CD14-positive monocyte (primary cell): ENCODE measurements at regions not wholly inside any gene's neighbourhood (a gene's known extent, or its start where the extent isn't known, plus 50 kb on each side); places are given as distances from the start of the nearest gene placed in this dataset.

Experiments used
- DNase-seq, 3 donors: peaks; one replicate each; pipeline ENCODE4 v3.0.0-alpha.2; 2011 to 2022
- H2AFZ ChIP-seq: 2 replicates; pipeline ENCODE4 v1.6.0; 2012; ENCODE audit warnings: mild to moderate bottlenecking, low read depth, low read length, inconsistent platforms; ENCODE audit not compliant: insufficient read depth, poor library complexity, severe bottlenecking
- H3K27ac ChIP-seq, 2 donors: 1 replicate in 1 of 2; 2 replicates in 1 of 2; pipeline ENCODE4 v1.5.1; 2012 to 2013; ENCODE audit warnings: low read length in 2 of 2, control low read depth in 1 of 2, inconsistent platforms in 1 of 2, low read depth in 1 of 2, mild to moderate bottlenecking in 1 of 2
- H3K27me3 ChIP-seq, 2 donors: one replicate each; pipeline versions ENCODE4 v1.6.0 to v1.6.1; 2011 to 2013; ENCODE audit warnings: low read length in 2 of 2; ENCODE audit not compliant: control insufficient read depth in 2 of 2, insufficient read depth in 2 of 2
- H3K36me3 ChIP-seq, 2 donors: replicated peaks in 1 of 2; 1 replicate in 1 of 2; 2 replicates in 1 of 2; pipeline versions ENCODE4 v1.5.1 to v1.6.1; 2012 to 2013; ENCODE audit warnings: low read length in 2 of 2, control low read depth in 1 of 2, inconsistent platforms in 1 of 2, mild to moderate bottlenecking in 1 of 2; ENCODE audit not compliant: insufficient read depth in 2 of 2, control insufficient read depth in 1 of 2
- H3K4me1 ChIP-seq, 2 donors: 1 replicate in 1 of 2; 2 replicates in 1 of 2; pipeline versions ENCODE4 v1.5.1 to v1.6.1; 2012 to 2013; ENCODE audit warnings: low read length in 2 of 2, control low read depth in 1 of 2, inconsistent platforms in 1 of 2, mild to moderate bottlenecking in 1 of 2, moderate library complexity in 1 of 2; ENCODE audit not compliant: insufficient read depth in 2 of 2, control insufficient read depth in 1 of 2
- H3K4me2 ChIP-seq: replicated peaks from 2 replicates; pipeline ENCODE3; 2012; ENCODE audit warnings: low read length, moderate library complexity, mild to moderate bottlenecking; ENCODE audit not compliant: poor library complexity, severe bottlenecking; ENCODE audit errors: extremely low read depth
- H3K4me3 ChIP-seq, 3 experiments: fragments of 200-600 bp in 1 of 3; sonication (generic) in 1 of 3; replicated peaks in 1 of 3; 1 replicate in 2 of 3; 2 replicates in 1 of 3; pipeline ENCODE4 v1.5.1; 2011 to 2013; ENCODE audit warnings: low read length in 3 of 3, mild to moderate bottlenecking in 3 of 3, control low read depth in 2 of 3, low read depth in 2 of 3, inconsistent platforms in 1 of 3, moderate library complexity in 1 of 3
- H3K79me2 ChIP-seq: 2 replicates; pipeline ENCODE4 v1.6.0; 2012; ENCODE audit warnings: mild to moderate bottlenecking, control low read depth, inconsistent platforms, low read length, moderate library complexity; ENCODE audit not compliant: insufficient read depth
- H3K9ac ChIP-seq: 2 replicates; pipeline ENCODE4 v1.6.0; 2017; ENCODE audit warnings: low read length, mild to moderate bottlenecking; ENCODE audit not compliant: insufficient read depth, poor library complexity, severe bottlenecking
- H3K9me3 ChIP-seq, 2 donors: replicated peaks in 1 of 2; 1 replicate in 1 of 2; 2 replicates in 1 of 2; pipeline versions ENCODE4 v1.5.1 to v1.6.1; 2012 to 2013; ENCODE audit warnings: low read length in 2 of 2, control low read depth in 1 of 2; ENCODE audit not compliant: control insufficient read depth in 1 of 2, insufficient read depth in 1 of 2
- H4K20me1 ChIP-seq: 2 replicates; pipeline ENCODE4 v1.6.0; 2012; ENCODE audit warnings: mild to moderate bottlenecking, low read length, control low read depth, moderate library complexity; ENCODE audit not compliant: insufficient read depth
- H3K27ac Mint-ChIP-seq, 7 donors: one replicate each; pipeline ENCODE4 v1.8.0; 2020; ENCODE audit warnings: mild to moderate bottlenecking in 7 of 7, mixed read lengths in 7 of 7, moderate library complexity in 6 of 7, inconsistent platforms in 2 of 7
- H3K27me3 Mint-ChIP-seq, 3 donors: one replicate each; pipeline ENCODE4 v1.8.0; 2021 to 2022; ENCODE audit warnings: low read depth in 3 of 3, mild to moderate bottlenecking in 3 of 3, mixed read lengths in 3 of 3, moderate library complexity in 3 of 3, inconsistent platforms in 1 of 3
- H3K36me3 Mint-ChIP-seq, 2 donors: one replicate each; pipeline ENCODE4 v1.8.0; 2020; ENCODE audit warnings: mixed read lengths in 2 of 2, inconsistent platforms in 1 of 2, mild to moderate bottlenecking in 1 of 2
- H3K4me1 Mint-ChIP-seq: one replicate; pipeline ENCODE4 v1.8.0; 2020; ENCODE audit warnings: mild to moderate bottlenecking, mixed read lengths
- H3K4me3 Mint-ChIP-seq, 2 donors: one replicate each; pipeline ENCODE4 v1.8.0; 2020; ENCODE audit warnings: mild to moderate bottlenecking in 2 of 2, mixed read lengths in 2 of 2, moderate library complexity in 1 of 2
- H3K9me3 Mint-ChIP-seq, 7 donors: one replicate each; pipeline ENCODE4 v1.8.0; 2020 to 2022; ENCODE audit warnings: mixed read lengths in 7 of 7, mild to moderate bottlenecking in 6 of 7, moderate library complexity in 6 of 7, inconsistent platforms in 2 of 7
- WGBS: methylation state at CpG from one replicate; pipeline ENCODE4 v1.1.5; 2013; ENCODE audit warnings: missing lambda C conversion rate; ENCODE audit not compliant: insufficient coverage; 5-methylcytosine and 5-hydroxymethylcytosine counted together
- intact Hi-C, 2 donors: fragments of 100-400 bp; cut with micrococcal nuclease; formaldehyde crosslinking; loops; one replicate each; pipeline versions ENCODE4 v1.15.0 to v1.15.1; 2023
- TF ChIP-seq, protein P1 (sequence below): fragments of 200-600 bp; IDR thresholded peaks from one replicate; pipeline ENCODE4 v1.8.0; 2022; ENCODE audit warnings: antibody characterized with exemption, mild to moderate bottlenecking

DNA sequence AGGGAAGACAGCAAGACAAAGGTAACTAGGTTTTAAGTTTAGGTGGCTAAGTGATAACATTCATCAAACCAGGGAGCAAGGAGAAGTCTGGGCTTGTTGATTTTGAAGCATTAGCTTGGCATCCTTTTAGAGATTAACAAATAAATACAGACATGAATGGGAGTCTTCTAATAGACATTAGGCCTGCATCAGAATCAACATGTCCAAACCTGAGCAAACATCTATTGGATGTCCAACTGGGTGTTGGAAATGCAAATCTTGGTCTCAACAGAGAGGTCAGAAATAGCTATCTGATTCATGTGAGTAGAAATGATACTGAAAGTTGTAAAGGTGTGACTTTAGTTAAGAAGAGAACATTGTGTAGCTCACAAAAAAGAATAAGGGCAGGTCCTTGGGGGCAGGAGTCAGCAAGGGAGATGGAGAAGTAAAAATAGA, 85.5 kb upstream of the RND3 start:
- Histone ChIP-seq H3K36me3 (no peaks in the 10 kb centered on the region), H3K27ac (no peak overlapping the region), H3K4me2 (no peak overlapping the region), H3K4me1 (no peaks in the 10 kb centered on the region), H3K27me3 (no peaks in the 10 kb centered on the region), H3K9ac (no peak overlapping the region), H2AFZ (no peak overlapping the region), H3K79me2 (no peaks in the 10 kb centered on the region), H3K9me3 (peaks cover 6% of the 10 kb centered on the region in 2 donors), H4K20me1 (no peaks in the 10 kb centered on the region), H3K4me3 (no peak overlapping the region)
- Mint-ChIP-seq H3K36me3 (no peaks in the 10 kb centered on the region), H3K4me1 (no peaks in the 10 kb centered on the region), H3K9me3 (peaks cover 3 to 18% (median 10%) of the 10 kb centered on the region in 7 donors), H3K4me3 (no peak overlapping the region), H3K27ac (no peak overlapping the region), H3K27me3 (no peaks in the 10 kb centered on the region)
- no peak for DNase-seq
- intact Hi-C loops: no loop called here
- TF ChIP-seq, protein P1, sequence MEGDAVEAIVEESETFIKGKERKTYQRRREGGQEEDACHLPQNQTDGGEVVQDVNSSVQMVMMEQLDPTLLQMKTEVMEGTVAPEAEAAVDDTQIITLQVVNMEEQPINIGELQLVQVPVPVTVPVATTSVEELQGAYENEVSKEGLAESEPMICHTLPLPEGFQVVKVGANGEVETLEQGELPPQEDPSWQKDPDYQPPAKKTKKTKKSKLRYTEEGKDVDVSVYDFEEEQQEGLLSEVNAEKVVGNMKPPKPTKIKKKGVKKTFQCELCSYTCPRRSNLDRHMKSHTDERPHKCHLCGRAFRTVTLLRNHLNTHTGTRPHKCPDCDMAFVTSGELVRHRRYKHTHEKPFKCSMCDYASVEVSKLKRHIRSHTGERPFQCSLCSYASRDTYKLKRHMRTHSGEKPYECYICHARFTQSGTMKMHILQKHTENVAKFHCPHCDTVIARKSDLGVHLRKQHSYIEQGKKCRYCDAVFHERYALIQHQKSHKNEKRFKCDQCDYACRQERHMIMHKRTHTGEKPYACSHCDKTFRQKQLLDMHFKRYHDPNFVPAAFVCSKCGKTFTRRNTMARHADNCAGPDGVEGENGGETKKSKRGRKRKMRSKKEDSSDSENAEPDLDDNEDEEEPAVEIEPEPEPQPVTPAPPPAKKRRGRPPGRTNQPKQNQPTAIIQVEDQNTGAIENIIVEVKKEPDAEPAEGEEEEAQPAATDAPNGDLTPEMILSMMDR: no peak

DNA sequence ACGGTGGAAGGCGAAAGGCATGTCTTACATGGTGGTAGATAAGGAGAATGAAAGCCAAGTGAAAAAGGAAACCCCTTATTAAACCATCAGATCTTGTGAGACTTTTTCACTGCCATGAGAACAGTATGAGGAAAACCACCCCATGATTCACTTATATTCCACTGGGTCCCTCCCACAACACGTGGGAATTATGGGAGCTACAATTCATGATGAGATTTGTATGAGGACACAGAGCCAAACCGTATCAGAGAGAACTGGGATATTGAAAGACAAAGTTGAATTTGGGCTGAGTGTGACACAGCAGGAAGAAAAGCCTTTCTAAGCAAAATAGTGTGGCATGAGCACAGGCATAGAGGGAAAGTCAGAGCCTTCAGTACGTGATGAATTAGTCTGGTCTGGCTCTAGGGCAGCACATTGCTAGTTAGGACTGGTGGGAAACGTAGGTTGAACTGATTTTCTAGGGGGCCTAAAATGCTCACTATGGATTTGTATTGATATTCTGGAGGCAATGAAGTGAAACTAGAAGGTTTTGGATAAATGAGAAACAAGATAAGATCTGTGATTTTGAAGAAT, 84.8 kb upstream of the RND3 start:
- no peak for DNase-seq
- Mint-ChIP-seq H3K27me3 (no peaks in the 10 kb centered on the region), H3K4me1 (no peaks in the 10 kb centered on the region), H3K36me3 (no peaks in the 10 kb centered on the region), H3K27ac (no peak overlapping the region), H3K4me3 (no peak overlapping the region), H3K9me3 (peaks cover 0 to 18% (median 3%) of the 10 kb centered on the region in 7 donors)
- Histone ChIP-seq H3K4me2 (no peak overlapping the region), H3K4me1 (no peaks in the 10 kb centered on the region), H3K79me2 (no peaks in the 10 kb centered on the region), H3K9me3 (peaks cover 4 to 5% of the 10 kb centered on the region in 2 donors), H3K27me3 (no peaks in the 10 kb centered on the region), H3K27ac (no peak overlapping the region), H2AFZ (no peak overlapping the region), H4K20me1 (no peaks in the 10 kb centered on the region), H3K4me3 (no peak overlapping the region), H3K36me3 (no peaks in the 10 kb centered on the region), H3K9ac (no peak overlapping the region)
- 95% methylated on average over 4 of the region's 6 CpGs for WGBS
- intact Hi-C loops: no loop called here
- TF ChIP-seq, protein P1: no peak
